GM12865 (cell line): ENCODE measurements at regions not wholly inside any gene's neighbourhood (a gene's known extent, or its start where the extent isn't known, plus 50 kb on each side); places are given as distances from the start of the nearest gene placed in this dataset.

ENCODE experiments used
- DNase-seq: peaks from one replicate; pipeline ENCODE4 v3.0.0; 2010; ENCODE audit warnings: low read depth
- H3K4me3 ChIP-seq: 2 replicates; pipeline ENCODE4 v1.5.1; 2011; ENCODE audit warnings: mild to moderate bottlenecking, low read depth, low read length, control low read depth
- CTCF ChIP-seq: IDR thresholded peaks from 2 replicates; pipeline ENCODE4 v1.5.1; 2011; ENCODE audit warnings: low read length, control low read depth, low read depth, inconsistent platforms; ENCODE audit not compliant: insufficient read depth; ENCODE audit errors: missing control alignments

- no peak overlapping the region for H3K4me3 ChIP-seq
- no peak for DNase-seq
- no peak for TF ChIP-seq CTCF
Measured at GRCh38 chr4:24073948-24074347, 184.1 kb upstream of the PPARGC1A start.

- DNase-seq: no peak
- no peak for TF ChIP-seq CTCF
- no peak overlapping the region for H3K4me3 ChIP-seq
Measured at GRCh38 chr4:24071612-24072372, 181.9 kb upstream of the PPARGC1A start.

- no peak for TF ChIP-seq CTCF
- H3K4me3 ChIP-seq: no peak overlapping the region
- no peak for DNase-seq
Measured at GRCh38 chr4:24070117-24070516, 180.3 kb upstream of the PPARGC1A start.

- no peak overlapping the region for H3K4me3 ChIP-seq
- DNase-seq: no peak
- TF ChIP-seq CTCF: no peak
Measured at GRCh38 chr4:24067367-24068193, 177.7 kb upstream of the PPARGC1A start.

- no peak overlapping the region for H3K4me3 ChIP-seq
- TF ChIP-seq CTCF: no peak
- DNase-seq: no peak
Measured at GRCh38 chr4:24065974-24066373, 176.1 kb upstream of the PPARGC1A start.

GRCh38 chr4:24063731-24064130 lies 173.9 kb upstream of the PPARGC1A start:
- DNase-seq: no peak
- H3K4me3 ChIP-seq: no peak overlapping the region
- no peak for TF ChIP-seq CTCF
